DND-41 (cell line): ENCODE measurements at regions not wholly inside any gene's neighbourhood (a gene's known extent, or its start where the extent isn't known, plus 50 kb on each side); places are given as distances from the start of the nearest gene placed in this dataset.

Experiments used
- ATAC-seq: fragments of 200-7000 bp; cut with Tn5 transposase; 3 replicates; pipeline ENCODE4 v1.9.1; 2021; ENCODE audit warnings: low read depth; ENCODE audit not compliant: insufficient read depth
- DNase-seq: peaks from one replicate; pipeline ENCODE4 v3.0.0-alpha.2; 2020
- H2AFZ ChIP-seq: 2 replicates; pipeline ENCODE4 v1.6.0; 2012; ENCODE audit warnings: low read depth, low read length
- H3K27ac ChIP-seq: 2 replicates; pipeline ENCODE4 v1.5.1; 2012; ENCODE audit warnings: low read length, inconsistent platforms
- H3K27me3 ChIP-seq: fragments of 200-600 bp; sonication (generic); 2 replicates; pipeline ENCODE4 v1.6.0; 2012; ENCODE audit warnings: low read length, mild to moderate bottlenecking, inconsistent platforms; ENCODE audit not compliant: insufficient read depth, poor library complexity
- H3K36me3 ChIP-seq: 2 replicates; pipeline ENCODE4 v1.5.1; 2012; ENCODE audit warnings: low read length, inconsistent platforms; ENCODE audit not compliant: insufficient read depth
- H3K4me1 ChIP-seq: 2 replicates; pipeline ENCODE4 v1.5.1; 2012; ENCODE audit warnings: mild to moderate bottlenecking, low read length; ENCODE audit not compliant: insufficient read depth
- H3K4me2 ChIP-seq: 2 replicates; pipeline ENCODE4 v1.6.0; 2012; ENCODE audit warnings: mild to moderate bottlenecking, moderate library complexity, low read length, inconsistent platforms; ENCODE audit not compliant: insufficient read depth
- H3K4me3 ChIP-seq, 2 experiments: fragments of 200-600 bp in 1 of 2; shearing (Covaris generic) in 1 of 2; 2 replicates each; pipeline ENCODE4 v1.5.1; 2012 to 2016; ENCODE audit warnings: inconsistent platforms in 2 of 2, low read length in 2 of 2, mild to moderate bottlenecking in 2 of 2, low read depth in 1 of 2, moderate library complexity in 1 of 2
- H3K79me2 ChIP-seq: 2 replicates; pipeline ENCODE4 v1.6.0; 2012; ENCODE audit warnings: low read length, inconsistent platforms; ENCODE audit not compliant: insufficient read depth
- H3K9ac ChIP-seq: 2 replicates; pipeline ENCODE4 v1.6.0; 2012; ENCODE audit warnings: low read depth, mild to moderate bottlenecking, inconsistent platforms, low read length, moderate library complexity
- H3K9me3 ChIP-seq: 2 replicates; pipeline ENCODE4 v1.5.1; 2012; ENCODE audit warnings: low read length, moderate library complexity, mild to moderate bottlenecking, inconsistent platforms; ENCODE audit not compliant: insufficient read depth, severe bottlenecking
- H4K20me1 ChIP-seq: 2 replicates; pipeline ENCODE4 v1.6.0; 2012; ENCODE audit warnings: low read length; ENCODE audit not compliant: insufficient read depth
- EZH2 ChIP-seq: IDR thresholded peaks from 3 replicates; pipeline ENCODE4 v1.6.1; 2012; ENCODE audit warnings: borderline replicate concordance, low read depth, mild to moderate bottlenecking, moderate library complexity, low read length, inconsistent platforms; ENCODE audit not compliant: severe bottlenecking
- TF ChIP-seq, protein P1 (sequence below): IDR thresholded peaks from 2 replicates; pipeline ENCODE4 v1.5.1; 2012; ENCODE audit warnings: borderline replicate concordance, low read length, moderate library complexity, mild to moderate bottlenecking; ENCODE audit not compliant: poor library complexity, severe bottlenecking; ENCODE audit errors: extremely low read depth

DNA sequence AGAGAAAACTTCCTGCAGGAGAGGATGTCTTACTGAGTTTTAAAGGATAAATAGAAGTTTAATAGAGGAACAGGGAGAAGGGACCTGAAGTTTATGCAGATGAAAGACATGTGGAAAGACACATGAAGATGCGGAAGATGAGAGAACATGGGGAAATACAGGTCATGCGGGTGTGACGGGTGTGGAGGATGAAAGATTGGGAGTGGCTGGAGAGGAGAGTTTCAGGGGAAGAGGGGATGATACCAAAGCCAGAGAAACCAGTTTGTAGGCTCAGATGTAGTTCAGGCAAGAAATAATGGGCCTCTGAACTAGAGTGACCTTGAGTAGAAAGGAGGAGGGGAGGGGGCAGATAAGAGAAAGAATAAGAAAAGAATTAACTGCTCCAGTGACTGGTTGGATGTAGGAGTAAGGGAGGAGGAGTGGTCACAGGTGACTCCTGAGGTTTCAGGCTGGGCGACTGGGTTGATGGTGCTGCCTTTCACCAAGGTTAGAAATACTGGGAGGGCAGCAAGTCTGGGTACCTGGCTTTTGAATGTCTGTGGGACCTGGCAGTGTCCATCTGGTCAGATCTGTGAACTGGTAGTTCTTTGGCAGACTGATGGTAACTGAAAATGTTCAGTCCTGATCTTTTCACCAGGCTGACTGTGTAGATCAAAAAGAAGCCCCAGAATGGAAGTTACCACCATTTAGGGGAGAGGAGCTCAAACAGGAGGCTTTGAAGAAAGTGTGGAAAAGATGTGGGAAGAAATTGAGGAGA is 69.4 kb downstream of the TET3 start:
- H3K79me2 ChIP-seq = peaks cover 75% of the 10 kb centered on the region
- H4K20me1 ChIP-seq = peaks cover 21% of the 10 kb centered on the region
- peaks cover 27% of the 10 kb centered on the region for H3K36me3 ChIP-seq
- peak overlapping the region; percentile 75 for H3K27ac ChIP-seq
- H3K27me3 ChIP-seq = no peaks in the 10 kb centered on the region
- H3K4me3 ChIP-seq = no peak overlapping the region
- peaks cover 51% of the 10 kb centered on the region for H3K4me1 ChIP-seq
- no peak overlapping the region for H2AFZ ChIP-seq
- DNase-seq (no peak), ATAC-seq (no peak)
- no peak overlapping the region for H3K9ac ChIP-seq
- no peaks in the 10 kb centered on the region for H3K9me3 ChIP-seq
- H3K4me2 ChIP-seq = peak overlapping the region; percentile 50
- TF ChIP-seq, protein P1, sequence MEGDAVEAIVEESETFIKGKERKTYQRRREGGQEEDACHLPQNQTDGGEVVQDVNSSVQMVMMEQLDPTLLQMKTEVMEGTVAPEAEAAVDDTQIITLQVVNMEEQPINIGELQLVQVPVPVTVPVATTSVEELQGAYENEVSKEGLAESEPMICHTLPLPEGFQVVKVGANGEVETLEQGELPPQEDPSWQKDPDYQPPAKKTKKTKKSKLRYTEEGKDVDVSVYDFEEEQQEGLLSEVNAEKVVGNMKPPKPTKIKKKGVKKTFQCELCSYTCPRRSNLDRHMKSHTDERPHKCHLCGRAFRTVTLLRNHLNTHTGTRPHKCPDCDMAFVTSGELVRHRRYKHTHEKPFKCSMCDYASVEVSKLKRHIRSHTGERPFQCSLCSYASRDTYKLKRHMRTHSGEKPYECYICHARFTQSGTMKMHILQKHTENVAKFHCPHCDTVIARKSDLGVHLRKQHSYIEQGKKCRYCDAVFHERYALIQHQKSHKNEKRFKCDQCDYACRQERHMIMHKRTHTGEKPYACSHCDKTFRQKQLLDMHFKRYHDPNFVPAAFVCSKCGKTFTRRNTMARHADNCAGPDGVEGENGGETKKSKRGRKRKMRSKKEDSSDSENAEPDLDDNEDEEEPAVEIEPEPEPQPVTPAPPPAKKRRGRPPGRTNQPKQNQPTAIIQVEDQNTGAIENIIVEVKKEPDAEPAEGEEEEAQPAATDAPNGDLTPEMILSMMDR = no peak
- no peak for TF ChIP-seq EZH2

DNA sequence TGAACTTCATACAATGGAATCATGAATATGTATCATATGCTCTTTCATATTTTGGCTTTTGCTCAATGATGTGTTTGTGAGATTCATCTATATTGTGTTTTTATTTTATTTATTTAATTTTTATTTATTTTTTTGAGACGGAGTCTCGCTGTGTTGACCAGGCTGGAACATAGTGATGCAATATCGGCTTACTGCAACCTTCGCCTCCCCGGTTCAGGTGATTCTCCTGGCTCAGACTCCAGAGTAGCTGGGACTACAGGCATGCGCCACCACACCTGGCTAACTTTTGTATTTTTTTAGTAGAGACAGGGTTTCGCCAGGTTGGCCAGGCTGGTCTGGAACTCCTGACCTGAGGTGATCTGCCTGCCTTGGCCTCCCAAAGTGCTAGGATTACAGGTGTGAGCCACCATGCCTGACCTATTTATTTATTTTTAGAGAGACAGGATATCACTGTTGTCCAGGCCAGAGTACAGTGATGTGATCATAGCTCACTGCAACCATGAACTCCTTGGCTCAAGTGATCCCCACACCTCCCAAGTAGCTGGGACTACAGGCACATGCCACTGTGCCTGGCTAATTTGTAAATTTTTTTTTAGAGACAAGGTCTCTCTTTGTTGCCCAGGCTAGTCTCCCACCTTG is 74.5 kb downstream of the TET3 start:
- H3K9ac ChIP-seq = no peak overlapping the region
- H3K4me2 ChIP-seq = no peak overlapping the region
- H3K36me3 ChIP-seq = peaks cover 24% of the 10 kb centered on the region
- H3K4me3 ChIP-seq = no peak overlapping the region
- peaks cover 6% of the 10 kb centered on the region for H4K20me1 ChIP-seq
- no peaks in the 10 kb centered on the region for H3K27me3 ChIP-seq
- no peak overlapping the region for H3K27ac ChIP-seq
- H3K9me3 ChIP-seq = no peaks in the 10 kb centered on the region
- DNase-seq (no peak), ATAC-seq (no peak)
- no peak for TF ChIP-seq EZH2
- TF ChIP-seq, protein P1 = no peak
- peaks cover 2% of the 10 kb centered on the region for H3K4me1 ChIP-seq
- H3K79me2 ChIP-seq = peaks cover 58% of the 10 kb centered on the region
- no peak overlapping the region for H2AFZ ChIP-seq

DNA sequence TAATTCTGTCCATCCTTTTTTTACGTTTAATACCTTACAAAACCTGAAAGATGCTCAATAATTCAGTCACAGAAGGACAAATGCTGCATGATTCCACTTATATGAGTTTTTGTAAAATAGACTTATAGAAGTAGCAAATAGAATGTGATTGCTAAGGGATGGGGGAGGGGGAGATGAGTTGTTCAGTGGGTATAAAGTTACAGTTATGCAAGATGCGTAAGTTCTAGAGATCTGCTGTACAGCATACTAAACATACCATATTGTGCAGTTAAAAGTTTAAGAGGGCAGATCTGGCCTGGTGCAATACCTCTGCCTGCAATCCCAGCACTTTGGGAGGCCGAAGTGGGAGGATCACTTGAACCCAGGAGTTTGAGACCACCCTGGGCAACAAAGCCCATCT is 78.8 kb downstream of the TET3 start:
- TF ChIP-seq EZH2 = no peak
- TF ChIP-seq, protein P1 = no peak
- Histone ChIP-seq H3K9me3 (no peaks in the 10 kb centered on the region), H3K27ac (no peak overlapping the region), H4K20me1 (peaks cover 12% of the 10 kb centered on the region; the same call in 1 of the 2 replicates), H2AFZ (no peak overlapping the region), H3K79me2 (peaks cover 52% of the 10 kb centered on the region), H3K4me3 (no peak overlapping the region), H3K4me1 (no peaks in the 10 kb centered on the region), H3K27me3 (no peaks in the 10 kb centered on the region), H3K36me3 (peaks cover 17% of the 10 kb centered on the region), H3K4me2 (no peak overlapping the region), H3K9ac (no peak overlapping the region)
- DNase-seq (no peak), ATAC-seq (no peak)
